ENCODE measurements at regions not wholly inside any gene's neighbourhood (a gene's known extent, or its start where the extent isn't known, plus 50 kb on each side); places are given as distances from the start of the nearest gene placed in this dataset.

DNA sequence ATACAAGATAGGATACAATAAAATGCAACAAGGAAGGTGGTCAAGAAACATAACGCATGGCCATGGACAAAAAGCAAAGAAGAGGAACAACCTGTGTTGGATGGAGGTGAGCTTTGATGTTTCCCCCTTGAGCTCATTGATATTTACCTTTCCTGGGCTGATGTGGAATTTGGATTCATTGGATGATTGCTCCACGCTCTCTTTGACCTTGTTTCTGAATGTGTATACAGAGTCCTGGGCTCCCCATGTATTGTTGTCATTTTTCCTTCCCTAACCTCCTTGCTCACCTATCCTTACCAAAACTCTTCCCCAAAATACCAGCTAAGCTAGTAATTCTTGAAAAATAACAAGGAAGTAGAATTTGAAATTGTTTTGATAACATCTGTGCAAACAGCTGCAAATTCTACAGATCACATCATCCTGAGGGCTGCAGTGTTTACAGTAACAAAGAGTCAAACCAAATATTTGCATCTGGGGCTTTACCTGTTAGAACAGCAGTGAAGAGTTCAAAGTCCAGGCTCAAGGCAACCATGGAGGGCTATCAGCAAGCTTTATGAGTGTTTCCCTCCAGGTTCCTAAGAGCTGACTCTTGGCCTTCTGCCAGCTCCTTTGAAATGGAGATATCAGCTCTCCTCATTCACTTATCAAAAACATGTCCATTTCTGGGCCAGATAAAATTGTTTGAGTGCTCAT, 214.3 kb upstream of the MARCKS start:
- Mint-ChIP-seq H3K36me3 (ENCODE audit: low read depth) (no peaks in the 10 kb centered on the region), H3K4me3 (no peak overlapping the region)
- DNase-seq = no peak

DNA sequence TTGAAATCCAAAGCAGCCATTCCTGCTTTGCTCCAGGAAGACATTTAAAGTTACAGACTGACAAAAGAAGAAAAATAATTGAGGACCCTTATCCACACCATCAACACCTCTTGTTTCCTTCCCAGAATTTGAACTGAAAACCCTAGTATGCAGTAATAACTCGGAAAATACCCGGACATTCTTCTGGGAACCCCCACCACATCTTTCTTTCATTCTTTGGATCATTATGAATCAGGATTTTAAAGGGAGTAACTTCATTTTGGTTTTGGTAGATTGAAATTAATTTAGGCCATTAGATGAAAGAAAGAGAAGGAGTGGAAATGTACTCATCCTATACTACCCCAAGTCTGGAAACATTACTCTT, 213.8 kb upstream of the MARCKS start:
- H3K27me3 Mint-ChIP-seq (ENCODE audit: insufficient read depth) = peaks cover 5% of the 10 kb centered on the region
- TF ChIP-seq, protein P1, sequence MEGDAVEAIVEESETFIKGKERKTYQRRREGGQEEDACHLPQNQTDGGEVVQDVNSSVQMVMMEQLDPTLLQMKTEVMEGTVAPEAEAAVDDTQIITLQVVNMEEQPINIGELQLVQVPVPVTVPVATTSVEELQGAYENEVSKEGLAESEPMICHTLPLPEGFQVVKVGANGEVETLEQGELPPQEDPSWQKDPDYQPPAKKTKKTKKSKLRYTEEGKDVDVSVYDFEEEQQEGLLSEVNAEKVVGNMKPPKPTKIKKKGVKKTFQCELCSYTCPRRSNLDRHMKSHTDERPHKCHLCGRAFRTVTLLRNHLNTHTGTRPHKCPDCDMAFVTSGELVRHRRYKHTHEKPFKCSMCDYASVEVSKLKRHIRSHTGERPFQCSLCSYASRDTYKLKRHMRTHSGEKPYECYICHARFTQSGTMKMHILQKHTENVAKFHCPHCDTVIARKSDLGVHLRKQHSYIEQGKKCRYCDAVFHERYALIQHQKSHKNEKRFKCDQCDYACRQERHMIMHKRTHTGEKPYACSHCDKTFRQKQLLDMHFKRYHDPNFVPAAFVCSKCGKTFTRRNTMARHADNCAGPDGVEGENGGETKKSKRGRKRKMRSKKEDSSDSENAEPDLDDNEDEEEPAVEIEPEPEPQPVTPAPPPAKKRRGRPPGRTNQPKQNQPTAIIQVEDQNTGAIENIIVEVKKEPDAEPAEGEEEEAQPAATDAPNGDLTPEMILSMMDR (IDR thresholded peaks at IDR 0.05) = no peak
- H3K4me3 Mint-ChIP-seq = no peak overlapping the region
- no peaks in the 10 kb centered on the region for H3K9me3 Mint-ChIP-seq
- H3K4me1 Mint-ChIP-seq (ENCODE audit: low read depth) = peaks cover 41% of the 10 kb centered on the region
- H3K36me3 Mint-ChIP-seq (ENCODE audit: low read depth) = no peaks in the 10 kb centered on the region
- peak overlapping the region; percentile 9; the same call in 1 of the 2 replicates for H3K27ac Mint-ChIP-seq
- no peak for DNase-seq

More for the DNA sequence above, 214.3 kb upstream of the MARCKS start:
- Mint-ChIP-seq H3K4me1 (ENCODE audit: low read depth) (peaks cover 41% of the 10 kb centered on the region), H3K27ac (peak overlapping the region; percentile 9; the same call in 1 of the 2 replicates), H3K27me3 (ENCODE audit: insufficient read depth) (peaks cover 5% of the 10 kb centered on the region), H3K9me3 (no peaks in the 10 kb centered on the region)
- TF ChIP-seq, protein P1 (IDR thresholded peaks at IDR 0.05) = no peak

DNA sequence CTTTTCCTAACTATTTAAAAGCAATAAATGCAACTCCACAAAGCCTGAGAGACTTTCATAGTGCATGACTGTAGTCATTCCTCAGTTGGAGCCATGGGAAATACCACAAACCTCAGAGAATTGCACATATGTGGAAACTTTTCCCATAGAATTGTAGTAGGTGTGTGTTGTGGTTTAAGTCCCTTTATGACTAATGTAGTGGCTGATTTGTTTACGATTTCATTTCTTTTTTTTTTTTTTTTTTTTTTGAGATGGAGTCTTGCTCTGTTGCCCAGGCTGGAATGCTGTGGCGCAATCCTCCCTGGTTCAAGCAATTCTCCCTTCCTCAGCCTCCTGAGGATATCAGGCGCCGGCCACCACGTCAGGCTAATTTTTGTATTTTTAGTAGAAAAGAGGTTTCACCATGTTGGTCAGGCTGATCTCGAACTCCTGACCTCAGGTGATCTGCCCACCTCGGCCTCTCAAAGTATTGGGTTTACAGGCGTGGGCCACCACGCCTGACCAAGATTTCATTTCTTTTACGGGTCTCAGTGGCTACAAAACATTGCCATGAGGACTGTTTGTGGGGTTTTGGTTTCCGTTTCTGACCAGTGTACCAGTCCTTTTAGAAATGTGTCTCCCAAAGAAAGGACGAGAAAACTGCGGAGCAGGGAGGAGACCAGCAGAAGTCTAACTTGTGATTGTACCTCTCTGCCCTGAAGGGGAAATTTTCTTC, 212.1 kb upstream of the MARCKS start:
- peak; percentile 97 for DNase-seq
- Mint-ChIP-seq H3K4me3 (peak overlapping the region; percentile 69), H3K9me3 (no peaks in the 10 kb centered on the region), H3K4me1 (ENCODE audit: low read depth) (peaks cover 41% of the 10 kb centered on the region), H3K36me3 (ENCODE audit: low read depth) (no peaks in the 10 kb centered on the region), H3K27me3 (ENCODE audit: insufficient read depth) (peaks cover 5% of the 10 kb centered on the region), H3K27ac (peak overlapping the region; percentile 89)
- TF ChIP-seq, protein P1 (IDR thresholded peaks at IDR 0.05) = no peak

DNA sequence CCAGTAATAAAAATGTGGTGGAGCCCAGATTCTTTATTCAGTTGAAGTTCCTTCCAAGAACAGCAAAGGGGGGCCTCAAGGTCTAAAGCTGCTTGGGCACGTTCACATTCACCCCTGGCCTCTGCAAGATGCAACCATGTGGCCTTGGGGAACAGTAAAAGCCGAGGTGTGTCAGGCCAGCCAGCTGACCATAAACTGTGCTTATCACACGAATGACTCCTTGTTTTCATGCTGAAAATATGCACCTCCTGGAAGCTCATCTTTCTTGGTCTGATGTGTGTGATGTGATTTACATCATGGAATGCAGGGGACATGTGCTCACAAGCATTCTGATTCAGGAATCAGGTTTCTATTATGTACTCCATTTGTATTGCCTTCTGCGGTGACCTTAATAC, 211.6 kb upstream of the MARCKS start:
- Mint-ChIP-seq H3K4me3 (peak overlapping the region; percentile 69), H3K27ac (peak overlapping the region; percentile 89), H3K36me3 (ENCODE audit: low read depth) (no peaks in the 10 kb centered on the region), H3K27me3 (ENCODE audit: insufficient read depth) (peaks cover 5% of the 10 kb centered on the region), H3K9me3 (no peaks in the 10 kb centered on the region), H3K4me1 (ENCODE audit: low read depth) (peaks cover 41% of the 10 kb centered on the region)
- peak; percentile 95 for DNase-seq
- TF ChIP-seq, protein P1 (IDR thresholded peaks at IDR 0.05) = no peak

DNA sequence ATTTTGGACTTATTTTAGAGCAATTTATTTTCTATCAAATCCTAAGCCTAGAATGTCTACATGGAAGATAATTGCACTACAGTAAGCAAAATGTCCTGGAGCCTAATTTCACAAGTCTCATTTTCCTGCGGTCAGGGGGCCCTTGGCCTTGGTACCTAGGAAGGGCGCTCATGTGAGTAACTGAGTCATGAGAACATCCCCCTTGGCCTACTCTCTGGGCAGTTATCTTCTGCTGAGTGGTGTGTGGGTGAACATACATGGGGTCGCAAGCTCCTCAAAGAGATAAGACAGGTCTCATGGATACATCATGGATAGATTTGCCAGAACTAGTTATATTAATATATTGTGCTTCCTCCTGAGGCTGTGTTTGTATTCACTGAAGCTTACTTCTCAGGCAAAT, 211.2 kb upstream of the MARCKS start:
- no peak for DNase-seq
- H3K36me3 Mint-ChIP-seq (ENCODE audit: low read depth) = no peaks in the 10 kb centered on the region
- H3K4me3 Mint-ChIP-seq = no peak overlapping the region
- H3K4me1 Mint-ChIP-seq (ENCODE audit: low read depth) = peaks cover 41% of the 10 kb centered on the region
- H3K9me3 Mint-ChIP-seq = no peaks in the 10 kb centered on the region
- peak overlapping the region; percentile 89 for H3K27ac Mint-ChIP-seq
- TF ChIP-seq, protein P1 (IDR thresholded peaks at IDR 0.05) = no peak
- peaks cover 5% of the 10 kb centered on the region for H3K27me3 Mint-ChIP-seq (ENCODE audit: insufficient read depth)

All from HFFc6 (cell line).